ENCODE measurements at regions not wholly inside any gene's neighbourhood (a gene's known extent, or its start where the extent isn't known, plus 50 kb on each side); places are given as distances from the start of the nearest gene placed in this dataset.
A peak's percentile ranks its signal among the peaks of the same experiment; 100 is the strongest.
"Not testable (repeated sequence)": the region's sequence is repeated elsewhere in the genome, so short reads cannot be mapped to it uniquely, and the experiment has no call there.

DNA sequence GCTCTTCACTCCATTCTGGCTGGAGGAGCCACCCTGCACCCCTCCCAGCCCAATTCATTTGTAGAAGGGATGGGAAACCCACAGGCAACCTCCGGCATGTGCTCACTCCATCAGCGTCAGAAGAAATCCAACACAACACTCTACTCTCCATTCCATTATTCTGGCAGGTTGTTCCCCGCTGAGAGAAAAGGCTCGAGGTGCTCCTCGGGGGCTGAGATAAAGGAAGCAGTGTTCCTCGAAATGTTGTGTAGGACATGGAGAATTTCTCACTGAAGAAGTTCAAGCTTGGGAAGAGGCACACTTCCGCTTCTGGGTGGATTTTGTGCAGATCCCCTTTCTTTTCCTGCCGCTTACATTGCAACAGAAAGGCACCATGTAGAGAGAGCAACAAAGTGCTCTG lies 355.0 kb upstream of the CFAP20DC start:
- DNase-seq, result no peak

DNA sequence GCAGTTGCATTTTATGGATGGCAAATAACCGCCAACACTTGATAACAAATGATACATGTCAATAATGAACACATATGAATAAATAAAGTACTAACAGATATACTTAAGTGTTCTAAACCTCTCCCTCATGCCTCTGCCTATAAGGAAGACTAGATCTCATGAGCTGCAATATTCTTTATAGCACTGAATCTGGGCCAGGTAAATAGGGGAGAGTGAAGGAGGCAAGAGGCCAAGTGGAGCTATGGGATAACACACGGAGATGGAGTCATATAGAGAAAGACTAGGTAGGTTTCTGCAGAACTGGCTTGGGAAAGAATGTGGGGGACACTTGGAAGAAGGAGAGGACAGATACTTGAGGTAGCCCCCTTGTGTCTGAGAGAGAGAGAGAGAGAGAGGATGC lies 354.2 kb upstream of the CFAP20DC start:
- no peak for DNase-seq

DNA sequence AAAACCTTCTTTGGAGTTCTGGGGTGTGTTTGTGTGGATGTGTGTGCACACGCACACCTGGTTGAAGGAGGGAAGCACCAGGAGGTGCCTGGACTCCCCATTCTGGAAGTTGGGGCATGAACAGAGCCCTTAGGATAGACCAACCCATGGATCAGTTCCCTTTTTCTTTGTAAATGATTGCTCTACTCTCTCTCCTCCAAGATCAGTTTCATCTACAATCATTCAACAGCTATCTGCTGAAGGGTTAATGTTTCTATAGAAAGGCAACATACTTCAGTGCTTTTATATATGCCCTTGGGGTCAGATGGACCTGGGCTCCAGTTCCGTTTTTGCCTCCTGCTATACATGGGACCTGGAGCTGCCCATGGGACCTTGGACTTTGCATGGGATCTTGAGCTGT lies 352.1 kb upstream of the CFAP20DC start:
- DNase-seq, result no peak

DNA sequence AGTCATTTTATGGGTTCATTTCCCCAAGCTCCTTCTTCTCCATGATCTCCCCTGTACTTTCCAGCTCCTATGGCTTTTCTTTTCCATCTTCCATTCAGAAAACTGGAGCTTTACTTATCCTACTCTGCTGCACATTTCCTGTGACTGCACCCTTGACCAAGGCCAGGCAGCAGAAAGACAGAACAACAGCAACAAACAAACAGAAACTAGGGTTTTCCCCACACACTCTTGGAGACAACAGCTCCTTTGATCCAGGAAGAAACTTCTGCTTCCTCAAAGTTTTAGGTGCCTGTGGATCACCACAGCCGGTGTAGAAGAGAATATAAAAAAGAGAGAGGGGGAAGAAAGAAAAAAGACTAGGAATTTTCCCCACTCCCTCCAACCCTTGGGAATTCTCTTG lies 342.3 kb upstream of the CFAP20DC start:
- DNase-seq, result no peak

DNA sequence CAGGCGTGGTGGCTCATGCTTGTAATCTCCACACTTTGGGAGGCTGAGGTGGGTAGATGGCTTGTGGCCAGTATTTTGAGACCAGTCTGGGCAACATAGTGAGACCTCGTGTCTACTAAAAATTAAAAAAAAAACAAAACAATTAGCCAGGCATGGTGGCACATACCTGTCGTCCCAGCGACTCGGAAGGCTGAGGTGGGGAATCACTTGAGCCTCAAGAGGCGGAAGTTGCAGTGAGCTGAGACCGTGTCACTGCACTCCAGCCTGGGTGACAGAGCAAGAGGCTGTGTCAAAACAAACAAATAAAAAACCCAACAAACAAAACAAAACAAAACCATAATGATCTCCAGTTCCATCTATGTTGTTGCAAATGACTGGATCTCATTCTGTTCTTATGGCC lies 341.3 kb upstream of the CFAP20DC start:
- DNase-seq, result no peak

DNA sequence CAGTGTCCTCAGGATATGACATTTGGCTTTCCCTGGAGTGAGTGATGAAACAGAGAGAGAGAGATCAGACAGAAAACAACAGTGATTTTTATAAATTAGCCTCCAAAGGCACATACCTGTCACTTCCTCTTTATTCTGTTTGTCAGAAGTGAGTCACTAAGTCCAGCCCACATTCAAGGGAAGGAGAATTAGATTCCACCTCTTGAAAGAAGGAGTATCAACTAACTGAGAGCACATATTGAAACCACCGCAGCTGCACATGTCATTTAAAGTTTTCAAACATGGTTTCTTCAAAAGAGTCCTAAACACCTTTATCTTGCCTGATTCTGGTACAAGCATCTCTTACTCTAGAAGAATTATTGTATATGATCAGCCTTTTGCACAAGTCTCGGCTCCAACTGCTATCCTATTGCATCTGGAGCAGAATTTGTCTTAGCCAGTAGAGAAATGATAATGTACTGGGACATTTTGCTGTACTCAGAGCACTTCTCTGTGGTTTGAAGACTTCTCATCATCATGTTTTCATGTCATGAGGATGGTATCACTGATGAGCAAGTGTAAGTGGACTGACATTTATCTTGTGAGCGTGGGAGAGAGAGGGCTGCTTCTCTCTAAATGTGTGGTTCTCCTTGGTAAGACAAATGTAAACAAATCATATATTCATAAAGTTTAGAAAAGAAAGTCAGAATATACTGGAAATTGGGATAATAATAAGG lies 338.9 kb upstream of the CFAP20DC start:
- DNase-seq, result peak; percentile 4

DNA sequence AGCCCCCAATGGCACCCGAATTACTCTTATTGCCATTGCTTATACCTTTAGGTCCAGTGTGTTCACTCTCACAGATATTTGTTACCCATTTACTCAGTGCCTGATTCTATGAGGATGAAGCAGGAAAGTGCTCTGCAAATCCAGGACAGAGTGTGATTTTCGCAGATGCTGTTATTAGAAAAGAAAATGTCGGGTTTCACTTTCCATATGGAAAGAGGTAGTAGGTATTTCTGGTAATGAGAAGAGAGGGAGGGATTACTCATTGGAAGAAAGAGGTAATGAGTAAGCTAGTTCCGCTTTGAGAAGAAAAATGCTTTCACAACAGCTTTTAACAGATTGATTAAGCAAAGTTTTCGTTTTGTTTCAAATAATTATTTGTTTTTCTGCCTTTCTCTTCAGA lies 336.3 kb upstream of the CFAP20DC start:
- DNase-seq, result no peak

DNA sequence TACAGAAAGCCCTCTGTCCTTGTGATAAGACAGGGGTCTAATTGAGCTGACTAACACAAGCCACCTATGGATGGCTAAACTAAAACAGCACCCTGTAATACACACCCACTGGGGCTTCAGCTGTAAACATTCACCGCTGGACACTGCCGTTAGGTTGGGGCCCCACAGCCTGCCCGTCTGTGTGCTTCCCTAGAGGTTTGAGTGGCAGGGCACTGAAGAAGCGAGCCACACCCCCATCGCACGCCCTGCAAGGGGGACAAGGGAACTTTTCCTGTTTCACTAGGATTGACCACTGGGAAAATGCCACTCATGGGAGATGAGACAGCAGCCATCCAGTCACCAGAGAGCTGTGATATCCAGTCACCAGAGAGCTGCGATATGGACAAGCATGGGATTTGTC lies 335.7 kb upstream of the CFAP20DC start:
- DNase-seq, result no peak

DNA sequence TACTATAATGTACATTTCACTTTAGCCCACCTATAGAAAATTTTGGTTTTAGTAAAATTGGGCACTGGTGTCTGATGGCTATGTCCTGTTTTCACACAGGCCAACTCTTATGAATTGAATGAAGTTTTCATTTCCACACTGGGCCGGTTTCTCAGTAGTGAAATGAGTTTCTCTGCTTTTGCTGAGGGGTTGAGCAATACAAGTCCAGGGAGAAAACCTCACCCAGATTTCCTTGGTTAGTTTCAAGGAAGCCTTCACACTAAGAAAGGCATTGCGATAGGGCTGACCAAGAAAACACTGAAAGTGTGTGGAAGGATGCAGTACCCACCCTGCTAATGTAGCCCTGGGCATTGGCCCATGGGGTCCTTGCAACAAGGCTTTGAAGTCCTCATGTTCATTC lies 331.5 kb upstream of the CFAP20DC start:
- DNase-seq, result no peak

DNA sequence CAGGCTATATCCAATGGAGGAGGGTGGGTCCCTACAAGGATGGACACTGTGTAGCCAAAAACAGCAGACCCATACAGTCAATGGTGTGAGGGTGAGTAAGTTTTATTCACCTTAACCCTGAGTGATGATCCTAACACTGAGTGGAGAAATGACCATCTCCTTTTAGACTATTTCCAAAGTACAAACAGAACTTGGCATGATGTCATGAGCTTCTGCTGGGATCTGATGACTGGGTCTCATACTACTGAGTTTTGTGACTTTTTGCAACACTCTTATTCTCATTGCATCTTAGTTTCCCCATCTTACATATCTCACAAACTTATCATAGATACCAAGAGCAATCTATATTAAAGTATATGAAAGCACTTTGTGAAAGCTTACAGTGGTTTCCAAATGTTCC lies 330.3 kb upstream of the CFAP20DC start:
- DNase-seq, result no peak

DNA sequence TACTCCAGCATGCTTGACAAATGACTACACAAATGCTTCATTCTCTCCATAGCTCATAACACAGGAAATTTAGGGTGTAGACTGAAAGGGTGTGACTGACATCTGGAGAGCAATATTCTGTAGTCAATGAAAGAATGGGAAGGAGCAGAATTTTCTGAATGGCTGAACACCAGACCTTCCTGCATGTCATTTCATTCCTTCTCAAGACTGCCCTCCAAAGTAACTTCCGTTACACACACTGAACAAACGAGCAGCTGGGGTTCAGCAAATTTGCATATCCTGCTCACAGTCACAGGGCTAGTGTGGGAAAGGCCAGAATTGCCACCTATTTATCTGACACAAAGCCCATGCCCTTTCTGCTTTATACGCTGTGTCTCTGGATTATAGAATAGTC lies 325.0 kb upstream of the CFAP20DC start:
- DNase-seq, result no peak

DNA sequence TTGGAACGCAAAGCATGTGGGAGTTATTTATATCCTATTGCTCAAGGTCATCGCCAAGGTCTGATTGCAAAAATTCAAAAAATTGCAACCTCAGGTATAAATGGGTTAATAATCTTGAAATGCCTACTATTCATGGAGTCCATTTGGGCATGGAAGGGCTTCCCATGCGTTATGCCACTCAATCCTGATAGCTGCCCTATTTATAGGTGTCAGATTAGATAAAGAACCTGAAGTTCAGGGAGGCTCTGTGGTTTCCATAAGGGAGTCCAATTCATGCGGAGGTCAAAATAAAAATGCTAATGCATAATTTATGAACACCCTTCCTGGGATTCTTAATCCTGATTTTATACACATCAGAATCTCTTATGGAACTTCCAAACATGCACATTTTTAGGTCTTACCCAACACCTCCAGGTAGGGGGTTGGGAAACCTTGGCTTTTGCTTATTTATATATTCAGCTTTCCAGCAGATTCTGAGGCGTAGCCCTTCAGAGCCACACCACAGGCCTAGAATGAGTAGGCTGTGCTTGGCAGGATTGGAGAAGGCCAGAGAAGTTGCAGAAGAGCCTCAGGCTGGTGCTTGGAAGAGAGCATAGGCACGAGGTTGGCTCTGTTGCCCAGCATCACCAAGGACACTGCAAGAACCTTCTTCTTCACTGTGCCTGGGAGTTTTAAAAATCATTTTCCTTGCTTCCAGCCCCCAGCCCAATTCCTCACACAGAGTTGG lies 324.4 kb upstream of the CFAP20DC start:
- DNase-seq, result no peak

DNA sequence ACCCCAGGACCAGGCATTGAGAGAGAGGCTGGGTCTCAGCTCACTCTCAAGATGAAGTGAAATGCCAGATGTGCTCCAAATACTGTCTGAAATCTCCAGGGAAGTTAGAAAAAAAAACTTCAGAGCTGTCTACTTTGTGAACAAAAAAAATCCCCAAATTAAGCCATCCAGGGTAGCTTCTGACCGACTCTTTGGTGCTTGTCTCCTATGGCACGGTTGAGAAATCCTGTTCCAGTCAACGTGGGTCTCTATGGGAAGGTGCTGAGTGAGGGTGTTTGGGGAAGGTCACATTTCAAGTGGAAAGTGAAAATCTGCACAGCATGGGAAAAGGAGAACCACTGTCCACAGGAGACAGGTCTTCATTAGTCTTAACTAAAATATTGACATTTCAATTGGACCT lies 322.5 kb upstream of the CFAP20DC start:
- DNase-seq, result no peak

DNA sequence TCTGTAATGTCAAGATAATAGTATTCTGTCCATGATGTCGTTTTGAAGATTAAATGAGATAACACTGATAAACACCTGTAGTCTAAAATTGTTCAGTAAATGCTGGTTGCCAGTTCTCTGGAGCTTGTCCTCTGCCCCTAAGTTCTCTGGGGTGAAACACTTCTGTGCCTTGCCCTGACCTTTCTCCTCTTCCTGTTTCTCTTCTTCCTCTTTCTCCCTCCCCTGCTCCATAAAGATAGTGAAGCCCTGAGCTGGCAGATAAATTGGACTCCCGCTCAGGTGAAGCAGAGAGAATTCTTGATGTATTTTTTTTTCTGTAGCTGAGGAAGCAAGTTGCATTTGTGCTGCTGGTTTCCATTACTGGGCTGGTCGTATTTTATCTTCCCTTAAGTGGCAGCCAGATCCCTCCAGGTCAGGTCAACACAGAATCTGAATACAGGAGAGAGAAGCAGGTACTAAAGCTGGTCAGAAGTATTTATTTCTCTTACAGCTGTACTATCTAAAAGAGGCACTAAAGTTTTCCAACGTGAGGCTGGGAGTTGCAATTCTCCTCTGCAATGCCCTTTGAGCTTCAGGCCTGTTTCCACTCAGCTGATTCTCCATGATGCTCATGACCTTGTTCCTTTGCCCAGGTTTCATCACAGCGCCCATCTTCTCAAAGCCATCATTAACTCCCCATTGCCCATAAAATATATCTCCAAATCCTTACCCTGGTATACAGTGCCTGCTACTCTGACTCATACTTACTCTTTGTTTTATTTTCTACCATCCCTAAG lies 319.3 kb upstream of the CFAP20DC start:
- peak; percentile 30 for DNase-seq

DNA sequence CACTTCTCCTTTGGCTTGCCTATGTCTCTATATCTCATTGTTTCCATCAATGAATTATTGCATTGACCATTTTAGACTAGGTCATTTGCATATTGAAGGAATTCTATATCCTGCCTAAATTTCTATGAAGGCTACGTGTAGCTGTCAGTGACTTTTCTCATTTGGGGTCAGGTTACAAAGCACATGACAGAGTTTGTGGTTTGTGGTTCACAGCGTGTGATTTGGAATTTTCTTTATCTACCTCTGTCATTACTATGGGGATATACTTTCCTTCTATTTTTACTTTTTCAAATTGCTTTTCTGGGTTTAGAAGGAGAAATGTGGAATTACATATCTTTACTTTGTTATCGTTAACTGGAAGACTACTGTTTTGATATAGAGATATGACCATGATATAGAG lies 317.3 kb upstream of the CFAP20DC start:
- peak; percentile 20 for DNase-seq

DNA sequence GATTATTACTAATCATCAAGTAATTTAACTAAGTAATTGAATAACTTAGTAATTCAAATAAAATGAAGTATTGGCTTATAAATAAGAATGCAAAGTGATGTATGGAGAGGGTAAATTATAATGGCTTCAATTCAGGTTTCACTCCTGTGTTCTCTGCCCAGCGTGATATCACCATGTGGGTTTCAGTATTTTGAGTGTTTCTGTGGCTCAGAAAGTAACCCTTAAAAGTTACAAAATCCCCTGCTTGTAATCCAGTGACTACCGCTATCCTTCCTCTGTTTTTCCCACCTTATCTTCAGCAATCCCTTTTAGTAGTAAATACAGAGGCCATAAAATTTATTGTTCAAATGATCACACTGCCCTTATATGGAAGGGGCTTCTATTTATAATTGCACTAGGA lies 316.4 kb upstream of the CFAP20DC start:
- DNase-seq, result no peak

DNA sequence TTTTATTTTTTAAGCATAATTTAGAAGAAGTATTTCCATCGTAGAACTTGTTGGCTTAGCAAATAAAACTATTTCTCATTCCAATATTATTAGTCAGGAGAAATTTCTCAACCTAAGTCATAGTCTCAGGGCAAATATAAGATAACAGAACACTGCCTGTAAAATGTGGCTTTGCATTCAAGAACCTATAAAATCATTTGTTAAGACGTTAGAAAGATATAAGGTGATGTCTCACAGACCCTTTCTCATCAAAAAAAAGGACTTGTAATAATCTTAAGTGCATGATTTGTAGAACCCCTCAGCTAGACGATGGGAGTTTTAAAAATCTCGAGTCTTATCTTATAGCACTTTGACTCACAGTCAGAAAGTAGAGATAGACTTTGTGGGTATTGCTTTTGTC lies 314.7 kb upstream of the CFAP20DC start:
- no peak for DNase-seq

DNA sequence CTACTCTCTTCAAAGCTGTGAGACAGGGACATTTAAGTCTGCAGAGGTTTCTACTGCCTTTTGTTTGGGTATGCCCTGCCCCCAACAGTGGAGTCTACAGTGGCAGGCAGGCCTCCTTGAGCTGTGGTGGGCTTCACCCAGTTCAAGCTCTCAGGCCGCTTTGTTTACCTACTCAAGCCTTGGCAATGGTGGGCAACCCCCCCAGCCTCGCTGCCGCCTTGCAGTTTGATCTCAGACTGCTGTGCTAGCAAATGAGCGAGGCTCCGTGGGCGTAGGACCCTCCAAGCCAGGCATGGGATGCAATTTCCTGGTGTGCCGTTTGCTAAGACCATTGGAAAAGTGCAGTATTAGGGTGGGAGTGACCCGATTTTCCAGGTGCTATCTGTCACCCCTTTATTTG lies 310.5 kb upstream of the CFAP20DC start:
- not testable (repeated sequence) for DNase-seq

DNA sequence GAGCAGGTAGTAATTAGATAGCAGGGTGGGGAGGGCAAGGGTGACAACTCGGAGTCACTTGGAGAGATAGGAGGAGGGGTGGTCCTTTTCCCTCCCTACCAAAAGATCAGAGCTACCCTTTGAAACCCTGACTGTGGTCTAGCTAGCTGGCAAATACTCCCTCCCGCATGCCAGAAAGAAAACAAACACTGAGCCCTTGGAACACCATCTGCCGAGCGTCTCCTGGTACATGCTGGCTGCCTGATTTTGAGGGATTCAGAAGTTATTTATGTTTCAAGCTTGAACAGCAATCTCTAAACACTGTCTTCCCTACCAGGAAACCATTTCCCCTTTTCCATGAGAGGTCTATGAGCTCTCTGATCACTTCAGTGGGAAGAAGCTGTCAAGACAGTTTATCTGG lies 291.6 kb upstream of the CFAP20DC start:
- DNase-seq, result no peak

DNA sequence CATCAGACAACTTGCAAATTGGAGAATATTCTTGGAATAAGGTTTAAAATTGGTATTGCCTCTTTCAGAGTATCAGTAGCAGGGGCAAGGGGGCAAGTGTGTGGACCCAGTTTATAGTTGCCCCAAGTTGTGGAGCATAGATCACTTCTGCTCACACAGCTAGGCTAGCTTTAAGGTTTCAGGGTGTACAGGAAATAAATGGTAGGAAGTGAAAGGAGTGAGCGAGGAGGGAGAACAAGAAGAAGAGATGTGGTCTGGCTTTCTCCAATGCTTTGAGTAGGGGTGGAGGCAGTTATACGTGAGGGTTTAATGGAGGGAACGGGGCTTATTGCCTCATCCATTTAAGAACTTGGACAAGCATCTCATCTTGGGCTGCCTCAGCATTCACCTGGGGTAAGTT lies 290.0 kb upstream of the CFAP20DC start:
- DNase-seq, result no peak

DNA sequence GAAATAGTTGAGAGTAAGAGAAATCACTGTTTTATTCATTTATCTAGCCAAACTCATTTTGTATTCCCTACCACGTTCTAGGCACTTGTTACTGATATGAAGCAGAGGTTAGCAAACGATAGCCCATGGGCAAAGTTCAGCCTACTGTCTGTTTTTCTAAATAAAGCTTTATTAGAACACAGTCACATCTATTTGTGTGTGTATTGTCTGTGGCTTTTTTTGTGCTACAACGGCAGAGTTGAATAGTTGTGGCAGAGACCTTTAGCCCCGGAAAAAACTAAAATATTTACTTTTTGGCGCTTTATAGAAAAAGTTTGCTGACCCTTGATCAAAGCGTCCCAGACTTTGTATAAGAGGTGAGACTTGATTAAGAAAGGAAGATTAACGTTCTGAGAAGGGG lies 289.1 kb upstream of the CFAP20DC start:
- no peak for DNase-seq

DNA sequence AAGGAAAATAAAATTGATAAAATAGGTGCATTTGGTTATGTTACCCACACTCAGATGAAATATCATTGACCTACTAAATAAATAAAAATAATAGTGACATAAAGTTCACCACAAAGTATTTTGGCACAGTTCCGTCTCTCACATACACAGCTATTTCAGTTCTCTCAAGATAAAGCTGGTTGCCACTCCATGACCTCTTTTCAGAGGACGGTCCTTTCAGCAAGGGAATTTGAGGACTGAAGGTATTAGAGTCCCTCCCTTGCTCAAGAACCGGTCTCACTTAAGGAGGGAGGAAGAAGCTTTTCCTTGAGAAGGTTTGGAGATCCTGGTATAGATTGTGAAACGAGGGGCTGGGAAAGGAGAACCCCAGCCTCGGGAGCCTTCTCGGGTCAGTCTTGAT lies 285.5 kb upstream of the CFAP20DC start:
- DNase-seq, result no peak

DNA sequence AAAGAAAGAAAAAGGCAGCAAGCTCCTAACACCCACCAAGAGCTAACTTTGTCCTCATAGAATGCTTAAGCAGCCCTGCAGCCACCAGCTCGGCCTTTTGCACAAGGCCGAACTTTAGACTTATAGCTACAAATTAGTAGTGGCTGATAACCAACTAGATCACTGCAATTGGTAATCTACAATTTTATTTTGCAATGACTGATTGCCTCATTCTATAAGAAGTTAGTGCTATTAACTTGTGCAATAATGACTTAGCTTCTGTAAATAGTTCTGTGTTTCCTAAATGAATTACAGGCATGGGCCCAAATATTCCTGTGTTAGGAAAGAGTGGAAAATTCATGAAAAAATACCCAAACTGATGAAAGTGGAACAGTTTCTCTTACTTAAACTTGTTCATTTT lies 284.8 kb upstream of the CFAP20DC start:
- DNase-seq, result peak; percentile 6

DNA sequence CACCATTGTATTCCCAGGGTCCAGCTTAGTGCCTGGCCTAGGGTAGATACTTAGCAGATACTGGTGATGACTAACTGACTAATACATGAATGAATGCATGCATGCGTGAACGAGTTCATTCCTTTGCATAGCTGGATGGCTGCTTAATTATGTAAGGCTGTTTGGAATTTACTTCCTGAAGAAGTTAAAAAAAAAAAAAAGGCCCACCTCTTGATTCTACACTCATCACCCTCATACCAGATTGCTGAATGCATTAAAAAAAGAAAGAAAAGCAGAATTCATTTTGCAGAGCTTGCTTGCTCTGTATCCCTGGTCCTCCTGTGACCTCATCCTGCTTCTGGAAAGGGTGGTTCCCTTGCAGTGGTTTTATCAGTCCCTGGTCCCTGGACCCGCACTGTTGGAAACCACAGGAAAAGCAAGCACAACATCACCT lies 277.6 kb upstream of the CFAP20DC start:
- no peak for DNase-seq
